ENCODE measurements at regions not wholly inside any gene's neighbourhood (a gene's known extent, or its start where the extent isn't known, plus 50 kb on each side); places are given as distances from the start of the nearest gene placed in this dataset.

- TF ChIP-seq YY1 (IDR thresholded peaks at IDR 0.05), result no peak
- TF ChIP-seq ZBTB33 (IDR thresholded peaks at IDR 0.05), result no peak
- TF ChIP-seq EGR1 (IDR thresholded peaks at IDR 0.05; ENCODE audit: low read depth in 2 of 2), result no peak
- TF ChIP-seq MAX (IDR thresholded peaks at IDR 0.05), result no peak
- Histone ChIP-seq H3K27ac (ENCODE audit: low read depth in 1 of 2, low read length in 2 of 2) (no peak overlapping the region), H3K9ac (ENCODE audit: low read depth in 1 of 2, low read length in 2 of 2) (no peak overlapping the region), H3K9me3 (ENCODE audit: control insufficient read depth in 4 of 4, low read length in 3 of 4) (no peaks in the 10 kb centered on the region), H3K36me3 (ENCODE audit: control insufficient read depth in 4 of 4, insufficient read depth in 3 of 4, low read depth in 1 of 4, low read length in 3 of 4) (no peaks in the 10 kb centered on the region), H3K4me3 (ENCODE audit: low read depth in 1 of 3, low read length in 3 of 3) (no peak overlapping the region), H3K4me1 (ENCODE audit: control insufficient read depth in 4 of 4, insufficient read depth in 4 of 4, low read length in 3 of 4) (no peaks in the 10 kb centered on the region), H3K27me3 (ENCODE audit: control insufficient read depth in 4 of 4, insufficient read depth in 4 of 4, low read length in 3 of 4) (no peaks in the 10 kb centered on the region)
- 62% methylated on average over 6 of the region's 6 CpGs for WGBS
- no peak for DNase-seq (ENCODE audit: low spot score)
Observed at GRCh38 chr10:14456218-14456869, 125.6 kb upstream of the FRMD4A start.

GRCh38 chr10:14454629-14455028, 123.9 kb upstream of the FRMD4A start:
- no peak for DNase-seq (ENCODE audit: low spot score)
- Histone ChIP-seq H3K27me3 (ENCODE audit: control insufficient read depth in 4 of 4, insufficient read depth in 4 of 4, low read length in 3 of 4) (no peaks in the 10 kb centered on the region), H3K4me3 (ENCODE audit: low read depth in 1 of 3, low read length in 3 of 3) (no peak overlapping the region), H3K4me1 (ENCODE audit: control insufficient read depth in 4 of 4, insufficient read depth in 4 of 4, low read length in 3 of 4) (no peaks in the 10 kb centered on the region), H3K36me3 (ENCODE audit: control insufficient read depth in 4 of 4, insufficient read depth in 3 of 4, low read depth in 1 of 4, low read length in 3 of 4) (no peaks in the 10 kb centered on the region), H3K9me3 (ENCODE audit: control insufficient read depth in 4 of 4, low read length in 3 of 4) (no peaks in the 10 kb centered on the region), H3K9ac (ENCODE audit: low read depth in 1 of 2, low read length in 2 of 2) (no peak overlapping the region), H3K27ac (ENCODE audit: low read depth in 1 of 2, low read length in 2 of 2) (no peak overlapping the region)
- 92% methylated on average over 10 of the region's 10 CpGs for WGBS
- TF ChIP-seq ZBTB33 (IDR thresholded peaks at IDR 0.05), result no peak
- TF ChIP-seq EGR1 (IDR thresholded peaks at IDR 0.05; ENCODE audit: low read depth in 2 of 2), result no peak
- TF ChIP-seq FOXA1 (IDR thresholded peaks at IDR 0.05), result no peak
- TF ChIP-seq HNF4A (conservative IDR thresholded peaks at IDR 0.05), result no peak
- no peak for TF ChIP-seq ATF3 (IDR thresholded peaks at IDR 0.05)
- no peak for TF ChIP-seq FOXA2 (IDR thresholded peaks at IDR 0.05)
- no peak for TF ChIP-seq JUND (IDR thresholded peaks at IDR 0.05)
- TF ChIP-seq RXRA (IDR thresholded peaks at IDR 0.05), result no peak
- TF ChIP-seq TAF1 (conservative IDR thresholded peaks at IDR 0.05), result no peak
- TF ChIP-seq MAX (IDR thresholded peaks at IDR 0.05), result no peak
- no peak for TF ChIP-seq GABPA (IDR thresholded peaks at IDR 0.05 in 1 of 2, conservative IDR thresholded peaks at IDR 0.05 in 1 of 2)
- no peak for TF ChIP-seq YY1 (IDR thresholded peaks at IDR 0.05)
- TF ChIP-seq NR2F2 (IDR thresholded peaks at IDR 0.05), result no peak
- no peak for TF ChIP-seq HNF4G (IDR thresholded peaks at IDR 0.05)
- no peak for TF ChIP-seq SP1 (IDR thresholded peaks at IDR 0.05)
- TF ChIP-seq CTCF (IDR thresholded peaks at IDR 0.05; ENCODE audit: low read depth, low read length, missing input control), result no peak
- no peak for TF ChIP-seq REST (IDR thresholded peaks at IDR 0.05)
- TF ChIP-seq RAD21 (IDR thresholded peaks at IDR 0.05), result no peak
